IPS-NIHi7 (cell line): ENCODE measurements at regions not wholly inside any gene's neighbourhood (a gene's known extent, or its start where the extent isn't known, plus 50 kb on each side); places are given as distances from the start of the nearest gene placed in this dataset.
"Not testable (repeated sequence)": the region's sequence is repeated elsewhere in the genome, so short reads cannot be mapped to it uniquely, and the experiment has no call there.

Experiments
- DNase-seq: peaks from one replicate; pipeline ENCODE4 v3.0.0; 2012; ENCODE audit warnings: mixed read lengths; ENCODE audit errors: extremely low spot score

GRCh38 chr3:153028381-153028780 is 133.6 kb upstream of the RAP2B start:
- no peak for DNase-seq

- no peak for DNase-seq
Measured at GRCh38 chr3:153029350-153029749, 132.7 kb upstream of the RAP2B start.

GRCh38 chr3:153032891-153033290 is 129.1 kb upstream of the RAP2B start:
- DNase-seq = no peak

- DNase-seq = no peak
Measured at GRCh38 chr3:153036846-153037245, 125.2 kb upstream of the RAP2B start.

- no peak for DNase-seq
Measured at GRCh38 chr3:153038367-153038766, 123.7 kb upstream of the RAP2B start.

- no peak for DNase-seq
Measured at GRCh38 chr3:153038779-153039178, 123.2 kb upstream of the RAP2B start.

GRCh38 chr3:153041181-153041580 is 120.8 kb upstream of the RAP2B start:
- DNase-seq = no peak

- DNase-seq = no peak
Measured at GRCh38 chr3:153042088-153042487, 119.9 kb upstream of the RAP2B start.

- no peak for DNase-seq
Measured at GRCh38 chr3:153043729-153044328, 118.2 kb upstream of the RAP2B start.

- no peak for DNase-seq
Measured at GRCh38 chr3:153045150-153045549, 116.9 kb upstream of the RAP2B start.

GRCh38 chr3:153050978-153051377 is 111.0 kb upstream of the RAP2B start:
- no peak for DNase-seq

- no peak for DNase-seq
Measured at GRCh38 chr3:153051427-153052095, 110.5 kb upstream of the RAP2B start.

- no peak for DNase-seq
Measured at GRCh38 chr3:153052096-153052460, 109.9 kb upstream of the RAP2B start.

- DNase-seq = no peak
Measured at GRCh38 chr3:153055217-153055616, 106.8 kb upstream of the RAP2B start.

GRCh38 chr3:153055779-153056178 is 106.2 kb upstream of the RAP2B start:
- no peak for DNase-seq

GRCh38 chr3:153058031-153058688 is 103.9 kb upstream of the RAP2B start:
- DNase-seq = not testable (repeated sequence)

- no peak for DNase-seq
Measured at GRCh38 chr3:153060346-153060745, 101.7 kb upstream of the RAP2B start.

- no peak for DNase-seq
Measured at GRCh38 chr3:153061938-153062528, 100.0 kb upstream of the RAP2B start.

- no peak for DNase-seq
Measured at GRCh38 chr3:153063337-153063736, 98.7 kb upstream of the RAP2B start.

GRCh38 chr3:153066983-153067382 is 95.0 kb upstream of the RAP2B start:
- DNase-seq = no peak

GRCh38 chr3:153069598-153070510 is 92.2 kb upstream of the RAP2B start:
- DNase-seq = no peak

GRCh38 chr3:153070511-153070868 is 91.5 kb upstream of the RAP2B start:
- DNase-seq = no peak
